GM10266 (cell line): ENCODE measurements at regions not wholly inside any gene's neighbourhood (a gene's known extent, or its start where the extent isn't known, plus 50 kb on each side); places are given as distances from the start of the nearest gene placed in this dataset.

ENCODE experiments used
- DNase-seq: peaks from one replicate; pipeline ENCODE4 v3.0.0; 2012; ENCODE audit errors: extremely low spot score
- TF ChIP-seq, protein P1 (sequence below): IDR thresholded peaks from 2 replicates; pipeline ENCODE4 v1.5.1; 2012; ENCODE audit warnings: mild to moderate bottlenecking, low read depth; ENCODE audit not compliant: control insufficient read depth, insufficient read depth; ENCODE audit errors: missing control alignments

DNA sequence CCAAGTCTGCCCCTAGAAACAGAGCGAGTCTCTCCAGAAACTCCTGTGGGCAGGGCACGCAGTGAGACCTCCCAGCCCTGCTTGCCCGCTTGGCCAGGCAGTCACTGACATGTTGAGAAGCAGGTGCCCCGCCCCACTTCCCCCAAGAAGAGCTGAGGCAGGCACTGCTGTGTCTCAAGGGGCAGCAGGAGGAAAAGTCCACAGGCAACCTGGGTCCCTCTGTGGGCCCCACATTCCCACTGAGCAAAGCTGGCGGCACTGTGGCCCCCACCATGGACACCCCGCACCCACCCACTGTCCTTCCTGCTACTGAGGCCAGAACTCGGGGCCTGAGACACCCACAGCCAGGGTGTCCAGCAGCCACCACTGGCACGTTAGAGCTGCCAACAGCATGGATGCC, 137.3 kb upstream of the NKX1-1 start:
- no peak for DNase-seq
- TF ChIP-seq, protein P1, sequence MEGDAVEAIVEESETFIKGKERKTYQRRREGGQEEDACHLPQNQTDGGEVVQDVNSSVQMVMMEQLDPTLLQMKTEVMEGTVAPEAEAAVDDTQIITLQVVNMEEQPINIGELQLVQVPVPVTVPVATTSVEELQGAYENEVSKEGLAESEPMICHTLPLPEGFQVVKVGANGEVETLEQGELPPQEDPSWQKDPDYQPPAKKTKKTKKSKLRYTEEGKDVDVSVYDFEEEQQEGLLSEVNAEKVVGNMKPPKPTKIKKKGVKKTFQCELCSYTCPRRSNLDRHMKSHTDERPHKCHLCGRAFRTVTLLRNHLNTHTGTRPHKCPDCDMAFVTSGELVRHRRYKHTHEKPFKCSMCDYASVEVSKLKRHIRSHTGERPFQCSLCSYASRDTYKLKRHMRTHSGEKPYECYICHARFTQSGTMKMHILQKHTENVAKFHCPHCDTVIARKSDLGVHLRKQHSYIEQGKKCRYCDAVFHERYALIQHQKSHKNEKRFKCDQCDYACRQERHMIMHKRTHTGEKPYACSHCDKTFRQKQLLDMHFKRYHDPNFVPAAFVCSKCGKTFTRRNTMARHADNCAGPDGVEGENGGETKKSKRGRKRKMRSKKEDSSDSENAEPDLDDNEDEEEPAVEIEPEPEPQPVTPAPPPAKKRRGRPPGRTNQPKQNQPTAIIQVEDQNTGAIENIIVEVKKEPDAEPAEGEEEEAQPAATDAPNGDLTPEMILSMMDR, result no peak

- TF ChIP-seq, protein P1, result no peak
Measured at GRCh38 chr4:1542516-1543320, 136.5 kb upstream of the NKX1-1 start.

DNA sequence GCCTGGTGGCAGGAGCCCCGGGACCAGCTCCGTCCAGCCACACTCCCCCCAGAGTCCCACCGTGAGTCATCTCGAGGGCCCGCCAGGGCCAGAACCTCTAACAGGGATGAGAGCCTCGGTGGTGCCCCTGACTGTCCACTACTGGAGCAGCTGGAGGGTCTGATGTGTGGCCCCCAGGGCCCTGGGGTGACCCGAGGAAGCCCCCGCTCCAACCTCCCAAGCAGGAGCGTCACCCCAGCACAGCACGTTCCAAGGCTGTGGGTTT, 135.9 kb upstream of the NKX1-1 start:
- TF ChIP-seq, protein P1, result no peak
- DNase-seq, result no peak

More at GRCh38 chr4:1542516-1543320, 136.5 kb upstream of the NKX1-1 start:
- no peak for DNase-seq

DNA sequence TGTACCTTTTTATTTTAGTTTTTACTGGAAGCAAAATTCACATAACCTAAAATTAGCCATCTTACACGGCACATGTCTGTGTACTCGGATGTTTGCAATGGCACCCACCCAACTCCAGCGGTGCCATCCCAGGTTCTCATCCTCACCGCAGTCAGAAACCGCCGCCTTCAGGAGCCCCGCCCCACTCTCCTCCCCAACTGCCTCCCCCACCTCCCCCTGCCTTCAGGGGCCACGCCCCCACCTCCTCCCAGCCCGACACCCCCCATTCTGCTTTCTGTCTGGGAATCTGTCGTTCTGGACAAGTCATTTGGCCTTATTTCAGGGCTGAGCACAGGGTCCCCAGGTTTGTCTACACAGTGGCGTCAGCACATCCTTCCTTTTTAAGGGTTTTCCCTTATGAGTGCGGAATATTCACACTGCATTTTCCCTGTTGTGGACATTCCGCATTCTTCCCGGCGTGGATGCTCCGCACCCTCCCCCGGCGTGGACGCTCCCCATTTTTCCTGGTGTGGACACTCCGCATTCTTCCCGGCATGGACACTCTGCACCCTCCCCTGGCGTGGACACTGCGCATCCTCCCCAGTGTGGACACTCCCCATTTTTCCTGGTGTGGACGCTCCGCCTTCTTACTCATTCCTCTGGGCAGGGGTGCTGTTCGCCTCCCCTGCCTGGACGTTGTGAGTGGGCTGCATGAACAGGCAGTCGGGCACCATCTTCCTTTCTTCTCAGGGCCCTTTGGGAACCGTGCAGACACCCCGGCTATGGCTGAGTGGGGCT, 135.4 kb upstream of the NKX1-1 start:
- TF ChIP-seq, protein P1, result no peak
- DNase-seq, result no peak

DNA sequence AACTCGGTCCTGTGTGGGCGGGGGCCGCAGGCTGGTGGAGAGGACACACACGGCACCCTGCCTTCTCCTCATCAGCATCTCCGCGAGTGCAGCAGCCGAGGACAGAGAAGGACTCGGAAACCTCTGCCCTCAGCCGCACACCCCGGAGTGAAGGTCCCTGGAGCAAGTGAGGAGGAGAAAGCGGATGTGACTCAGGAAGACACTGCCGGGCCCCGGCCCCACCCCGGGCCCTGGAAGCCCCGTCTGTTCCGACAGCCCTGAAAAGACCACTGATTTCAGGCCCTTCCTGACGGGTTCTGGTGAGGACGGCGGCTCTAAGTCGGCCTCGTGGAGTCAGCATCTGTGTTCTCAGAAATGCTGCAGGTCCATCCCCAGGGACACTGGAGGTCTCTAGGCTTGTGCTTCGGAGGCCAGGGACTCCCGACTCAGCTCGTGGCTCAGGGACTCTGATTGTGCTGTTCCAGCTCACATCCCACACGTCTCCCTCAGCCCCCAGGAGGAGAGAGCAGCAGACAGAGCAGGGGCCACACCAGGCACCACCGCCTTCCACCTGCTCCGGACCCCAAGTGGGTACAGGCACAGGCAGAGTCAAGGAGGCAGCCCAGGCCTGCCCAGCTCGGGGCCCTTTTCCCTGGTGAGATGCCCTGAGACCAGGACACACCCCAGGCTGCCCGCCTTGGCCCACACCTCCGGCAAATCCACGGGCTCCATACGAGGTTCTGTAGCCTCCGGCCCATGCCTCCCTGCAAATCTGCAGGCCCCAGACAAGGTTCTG, 134.5 kb upstream of the NKX1-1 start:
- no peak for DNase-seq
- TF ChIP-seq, protein P1, result no peak

DNA sequence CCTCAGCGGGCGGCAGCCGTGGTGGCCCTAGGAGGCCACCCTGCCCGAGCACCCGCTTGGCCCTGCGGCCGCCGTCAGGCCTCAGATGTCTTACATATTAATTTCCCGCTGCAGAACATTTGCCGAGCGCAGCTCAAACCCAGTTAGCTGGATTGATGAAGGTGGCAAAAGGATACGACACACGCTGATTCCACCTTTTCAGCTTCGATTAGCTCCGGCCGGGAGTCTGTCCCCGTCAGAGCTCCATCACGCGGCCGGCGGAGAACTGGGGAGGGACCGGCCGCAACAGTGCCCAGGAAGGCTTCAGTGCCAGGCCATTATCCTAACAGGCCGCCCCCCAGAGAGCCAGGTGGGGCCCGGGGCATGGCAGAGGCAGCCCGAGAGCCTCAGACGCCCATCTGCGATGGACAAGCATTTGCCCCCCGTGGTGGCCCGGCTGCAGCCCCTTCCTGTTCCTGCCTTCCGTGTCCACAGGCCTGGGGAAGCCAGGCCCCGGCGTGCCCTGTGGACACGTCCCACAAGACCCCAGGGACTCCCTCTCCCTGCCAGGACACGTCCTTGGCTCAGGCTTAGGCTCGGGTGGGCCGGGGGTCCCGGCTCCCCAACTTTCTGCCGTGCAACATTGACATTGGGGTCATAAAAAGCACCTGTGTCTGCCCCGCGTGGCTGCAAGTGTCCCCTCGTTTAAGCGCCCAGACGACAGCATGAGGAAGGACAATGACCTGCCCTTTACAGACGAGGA, 133.8 kb upstream of the NKX1-1 start:
- TF ChIP-seq, protein P1, result no peak
- DNase-seq, result no peak
